ENCODE measurements at regions not wholly inside any gene's neighbourhood (a gene's known extent, or its start where the extent isn't known, plus 50 kb on each side); places are given as distances from the start of the nearest gene placed in this dataset.

- no peak for DNase-seq
These were observed 114.0 kb upstream of the TMEM132D start for GRCh38 chr12:130017591-130018449.

DNA sequence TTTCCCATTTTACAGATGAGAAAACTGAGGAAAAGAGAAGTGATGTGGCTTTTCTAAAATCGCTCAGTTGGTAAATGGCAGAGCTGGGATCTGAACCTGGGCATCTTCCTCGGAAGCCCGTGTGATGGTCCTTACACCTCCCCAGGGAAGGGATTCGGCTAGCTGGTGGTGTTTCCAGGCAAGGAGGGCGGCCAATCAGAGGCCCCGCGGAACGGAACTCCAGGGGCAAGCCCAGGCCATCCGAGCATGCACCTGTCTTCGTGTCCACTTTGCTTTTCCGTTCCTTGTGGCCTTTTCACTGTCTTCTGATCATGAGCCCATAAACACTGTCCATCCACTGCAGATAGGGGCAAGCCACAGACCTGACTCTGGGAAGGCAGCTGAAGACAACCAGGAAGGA is 114.8 kb upstream of the TMEM132D start:
- no peak for DNase-seq

GRCh38 chr12:130026608-130027176 is 122.9 kb upstream of the TMEM132D start:
- no peak for DNase-seq

DNA sequence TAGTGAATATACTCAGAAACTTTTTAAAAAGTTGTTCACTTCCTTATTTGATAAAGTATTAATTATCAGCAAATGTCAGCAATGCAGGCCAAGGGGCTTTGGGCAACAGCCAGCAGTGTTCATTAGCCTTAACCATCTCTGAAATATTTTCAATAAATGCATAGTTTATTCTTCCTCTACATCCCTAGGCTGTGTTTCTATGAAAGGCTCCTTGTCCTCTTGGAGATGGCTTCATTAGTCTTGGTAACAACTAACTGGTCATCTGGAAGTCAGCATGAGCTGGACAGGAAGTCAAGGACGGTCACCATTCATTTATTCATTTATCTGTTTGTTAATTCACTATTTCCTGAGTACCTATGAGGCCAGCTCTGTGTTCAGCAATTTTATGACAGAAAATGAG is 124.0 kb upstream of the TMEM132D start:
- no peak for DNase-seq

DNA sequence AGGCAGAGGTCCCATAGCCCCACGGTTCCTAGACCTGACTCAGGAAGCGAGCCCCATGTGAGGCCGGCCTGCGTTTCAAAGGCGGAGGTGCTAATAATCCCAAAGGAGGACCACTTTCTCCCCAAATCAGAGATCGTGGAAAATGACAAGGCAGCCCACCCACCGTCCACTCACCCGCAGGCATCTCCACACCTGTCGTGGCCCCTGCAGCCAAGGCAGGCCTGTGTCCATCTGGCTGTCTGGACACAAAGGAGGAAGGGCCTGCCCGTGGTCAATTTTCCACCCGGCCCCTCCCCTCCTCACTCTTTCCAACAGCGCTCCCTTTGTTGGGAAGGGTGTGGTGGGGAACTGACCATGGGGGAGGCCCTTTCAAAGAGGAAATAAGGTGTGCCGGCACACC is 125.3 kb upstream of the TMEM132D start:
- no peak for DNase-seq

GRCh38 chr12:130031041-130031440 is 127.2 kb upstream of the TMEM132D start:
- no peak for DNase-seq

- DNase-seq: peak; percentile 36
These were observed 127.9 kb upstream of the TMEM132D start for GRCh38 chr12:130031571-130032189.

GRCh38 chr12:130041983-130042812 is 120.1 kb upstream of the FZD10 start:
- DNase-seq: peak; percentile 7

- DNase-seq: no peak
These were observed 118.4 kb upstream of the FZD10 start for GRCh38 chr12:130043685-130044406.

DNA sequence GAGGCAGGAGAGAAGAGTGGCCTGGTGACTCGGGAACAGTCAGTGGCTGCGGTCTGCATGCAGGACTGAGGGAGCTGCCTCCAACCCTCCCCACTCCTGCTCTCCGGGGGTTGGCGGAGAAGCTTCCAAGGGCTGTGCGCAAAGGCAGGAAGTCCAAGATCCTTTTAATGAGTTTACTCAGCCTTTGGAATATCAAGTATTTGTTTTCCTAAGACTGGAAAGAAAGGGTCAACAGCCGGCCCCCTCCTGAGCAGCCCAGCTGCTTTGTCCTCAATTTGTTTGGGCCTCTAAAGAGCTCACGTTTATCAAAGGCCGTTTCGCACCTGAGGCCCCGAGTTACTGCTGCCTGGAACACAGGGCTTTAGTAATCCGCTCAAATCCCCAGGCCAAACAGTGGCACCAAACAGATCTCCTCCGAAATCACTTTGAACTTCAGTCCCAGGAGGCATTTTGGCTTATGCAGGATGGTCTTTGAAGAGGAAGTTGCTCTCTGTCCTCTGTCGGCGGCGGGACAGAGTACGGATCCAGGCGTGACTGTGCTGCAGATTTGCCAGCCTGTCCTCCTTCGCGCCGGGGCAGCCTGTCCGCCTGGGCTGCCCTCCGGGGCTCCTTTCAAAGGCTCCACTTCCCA is 117.2 kb upstream of the FZD10 start:
- DNase-seq: no peak

DNA sequence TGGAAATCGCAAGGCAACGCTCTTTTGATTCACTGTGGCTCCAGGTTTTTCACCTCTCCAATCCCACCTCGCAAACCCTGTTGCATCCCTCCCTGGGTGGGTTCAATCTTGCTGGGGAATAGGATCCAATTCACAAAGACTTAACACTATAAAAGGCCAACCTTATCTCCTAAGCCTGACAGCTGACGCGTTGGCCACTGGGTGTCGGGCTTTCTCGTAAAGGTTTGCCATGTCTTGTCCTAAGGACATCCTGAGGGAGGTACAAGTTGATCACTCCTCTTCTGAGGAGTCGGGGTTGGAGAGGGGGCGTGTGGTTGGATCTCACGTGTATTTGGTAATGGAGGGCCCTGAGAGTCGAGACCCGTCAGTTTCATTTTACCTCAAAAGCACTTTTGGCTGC is 112.6 kb upstream of the FZD10 start:
- no peak for DNase-seq

DNA sequence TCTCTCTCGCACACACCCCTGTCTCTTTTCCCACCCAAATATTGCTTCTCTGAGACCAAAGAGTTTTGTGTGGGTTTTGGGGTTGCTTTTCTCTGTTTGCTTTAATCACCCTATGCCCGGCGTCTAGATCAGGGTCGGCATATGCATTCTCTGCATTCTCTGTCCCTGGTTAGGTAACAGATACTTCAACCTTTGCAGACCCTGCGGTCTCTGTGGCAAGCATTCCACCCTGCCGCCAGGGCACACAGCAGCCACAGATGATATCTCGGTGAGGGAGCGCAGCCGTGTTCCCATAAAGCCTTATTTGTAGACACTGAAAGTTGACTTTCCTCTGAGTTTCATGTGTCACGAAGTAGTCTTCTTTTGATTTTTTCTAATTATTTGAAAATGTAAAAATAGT is 110.4 kb upstream of the FZD10 start:
- no peak for DNase-seq

- no peak for DNase-seq
These were observed 108.6 kb upstream of the FZD10 start for GRCh38 chr12:130053651-130054069.

DNA sequence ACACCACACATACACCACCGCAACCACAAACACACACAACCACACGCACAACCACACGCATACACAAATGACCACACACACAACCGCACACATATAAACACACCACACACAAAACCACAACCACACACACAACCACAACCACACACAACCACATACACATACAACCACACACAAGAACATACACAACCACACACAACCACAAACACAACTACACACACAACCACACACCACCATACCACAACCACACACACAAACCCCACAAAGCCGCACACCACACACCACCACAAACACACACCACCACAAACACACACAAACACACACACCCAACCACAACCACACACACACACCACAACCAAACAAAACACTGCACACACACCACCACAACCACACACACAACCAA is 107.5 kb upstream of the FZD10 start:
- no peak for DNase-seq

- DNase-seq: no peak
These were observed 103.3 kb upstream of the FZD10 start for GRCh38 chr12:130058926-130059472.

DNA sequence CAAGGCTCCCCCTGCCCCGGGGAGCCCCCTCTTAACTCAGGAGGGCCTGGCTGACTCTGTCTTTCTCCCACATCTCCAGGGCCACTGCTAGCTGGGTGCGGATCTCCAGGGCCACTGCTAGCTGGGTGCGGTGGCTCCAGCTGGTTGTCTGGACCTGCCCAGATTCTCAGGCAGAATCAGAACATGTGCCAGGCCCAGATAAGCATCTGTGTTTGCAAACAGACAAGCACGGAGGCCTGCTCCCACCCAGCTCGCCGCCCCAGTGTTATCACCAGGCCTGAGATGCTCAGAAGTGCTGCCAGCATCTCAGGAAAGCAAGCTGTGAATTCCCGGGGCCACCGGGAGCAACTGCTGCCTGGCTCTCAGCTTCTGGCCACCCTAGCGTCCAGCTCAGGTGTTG is 98.4 kb upstream of the FZD10 start:
- DNase-seq: no peak

- no peak for DNase-seq
These were observed 97.3 kb upstream of the FZD10 start for GRCh38 chr12:130064999-130065398.

- DNase-seq: no peak
These were observed 95.5 kb upstream of the FZD10 start for GRCh38 chr12:130066742-130067141.

- no peak for DNase-seq
These were observed 93.5 kb upstream of the FZD10 start for GRCh38 chr12:130068741-130069140.

DNA sequence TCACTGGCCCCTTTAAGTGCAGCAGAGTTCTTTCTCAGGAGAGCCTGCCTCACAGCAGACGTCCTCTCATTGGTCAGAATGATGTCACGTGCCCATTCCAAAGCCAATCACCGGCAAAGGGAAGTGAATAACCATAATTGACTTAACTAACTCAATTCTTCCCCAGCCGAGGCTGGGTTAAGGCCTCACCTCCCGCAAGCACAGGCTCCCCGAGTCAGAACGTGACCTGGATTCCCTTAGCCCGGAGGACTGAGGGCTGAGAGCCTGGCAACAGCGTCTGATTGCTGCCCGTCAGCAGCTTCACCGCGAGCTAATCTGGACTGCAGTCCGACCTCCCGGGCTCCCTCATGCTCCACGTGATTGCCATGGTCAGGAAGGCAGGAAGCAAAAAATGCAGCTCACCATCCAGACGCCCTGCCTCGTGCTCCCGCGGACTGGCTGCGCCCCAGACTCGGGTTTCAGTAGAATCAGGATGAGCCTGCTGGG is 92.1 kb upstream of the FZD10 start:
- no peak for DNase-seq

DNA sequence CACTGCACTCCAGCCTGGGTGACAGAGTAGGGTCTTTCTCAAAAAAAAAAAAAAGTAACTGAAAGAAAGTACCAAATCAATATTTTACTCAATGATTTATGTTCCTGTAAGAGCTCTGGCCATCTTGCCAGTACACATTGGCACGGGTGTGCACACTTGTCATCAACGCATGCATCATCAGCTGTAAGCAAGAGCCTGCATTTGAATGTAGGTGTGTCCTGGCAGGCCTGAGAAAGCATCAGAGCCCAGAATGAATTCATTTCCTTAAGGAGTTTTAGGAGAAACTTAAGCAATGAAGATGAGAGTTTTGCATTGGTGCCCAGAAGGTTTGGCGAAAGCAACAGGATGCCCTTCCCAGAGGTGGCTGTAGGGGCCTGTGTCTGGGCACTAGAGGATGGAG is 88.5 kb upstream of the FZD10 start:
- no peak for DNase-seq
